ENCODE measurements at regions not wholly inside any gene's neighbourhood (a gene's known extent, or its start where the extent isn't known, plus 50 kb on each side); places are given as distances from the start of the nearest gene placed in this dataset.

GRCh38 chr15:94080416-94080815 is 150.9 kb upstream of the MCTP2 start:
- Histone ChIP-seq H3K27me3 (no peaks in the 10 kb centered on the region), H3K4me3 (peak overlapping the region in 1 of 3 donors; percentile 11), H3K4me1 (no peaks in the 10 kb centered on the region), H3K36me3 (no peaks in the 10 kb centered on the region), H3K9me3 (no peaks in the 10 kb centered on the region), H3K27ac (no peak overlapping the region)
- TF ChIP-seq POLR2A (IDR thresholded peaks at IDR 0.05) (no peak), POLR2AphosphoS5 (IDR thresholded peaks at IDR 0.05) (no peak), CTCF (IDR thresholded peaks at IDR 0.05) (no peak)
- no peak for DNase-seq (ENCODE audit: low spot score in 2 of 2)
- intact Hi-C loops (cut with DNase I; ENCODE audit: low total_unique reads) = no loop called here

DNA sequence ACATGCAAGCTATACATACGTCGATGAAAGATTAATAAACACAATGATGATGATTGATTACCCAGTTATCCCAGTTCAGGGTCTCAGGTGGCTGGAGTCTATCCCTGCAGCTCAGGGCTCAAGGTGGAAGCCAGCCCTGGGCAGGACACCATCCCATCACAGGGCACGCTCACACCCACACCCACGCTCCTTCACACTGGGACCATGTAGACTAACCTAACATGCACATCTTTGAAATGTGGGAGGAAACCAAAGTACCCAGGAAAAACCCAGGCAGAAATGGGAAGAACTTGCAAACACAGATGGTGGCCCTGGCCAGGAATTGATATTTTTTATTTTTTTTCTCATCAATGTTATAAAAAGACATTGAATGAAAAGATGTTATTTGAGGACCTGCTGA is 151.4 kb upstream of the MCTP2 start:
- DNase-seq (ENCODE audit: low spot score in 2 of 2) = no peak
- no peaks in the 10 kb centered on the region for H3K4me1 ChIP-seq
- no peaks in the 10 kb centered on the region for H3K36me3 ChIP-seq
- no peaks in the 10 kb centered on the region for H3K9me3 ChIP-seq
- H3K4me3 ChIP-seq = no peak overlapping the region
- H3K27ac ChIP-seq = no peak overlapping the region
- no peak for TF ChIP-seq POLR2AphosphoS5 (IDR thresholded peaks at IDR 0.05)
- no peak for TF ChIP-seq POLR2A (IDR thresholded peaks at IDR 0.05)
- TF ChIP-seq CTCF (IDR thresholded peaks at IDR 0.05) = no peak
- intact Hi-C loops (cut with DNase I; ENCODE audit: low total_unique reads) = no loop called here
- H3K27me3 ChIP-seq = no peaks in the 10 kb centered on the region

DNA sequence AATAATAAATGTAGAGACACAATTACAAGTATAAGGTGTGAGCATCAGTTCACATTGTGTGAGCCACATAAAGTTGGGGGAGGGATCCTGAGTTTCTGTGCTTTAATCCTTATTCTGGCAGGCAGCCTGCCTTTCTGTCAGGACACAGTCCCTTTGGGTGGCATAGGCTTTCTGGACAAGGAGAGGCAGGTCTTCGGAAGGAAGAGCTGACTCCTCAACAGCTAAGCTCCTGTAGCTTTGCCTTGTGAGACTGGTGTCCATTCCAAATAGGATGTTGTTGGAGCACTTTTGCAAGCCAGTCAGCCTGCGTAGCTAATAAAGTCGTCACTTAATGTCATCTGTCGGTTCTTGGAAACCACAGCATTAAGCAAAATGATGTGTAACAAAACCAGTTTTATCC is 151.9 kb upstream of the MCTP2 start:
- H3K27ac ChIP-seq = no peak overlapping the region
- no peak for DNase-seq (ENCODE audit: low spot score in 2 of 2)
- H3K4me3 ChIP-seq = no peak overlapping the region
- TF ChIP-seq POLR2AphosphoS5 (IDR thresholded peaks at IDR 0.05) = no peak
- no peak for TF ChIP-seq POLR2A (IDR thresholded peaks at IDR 0.05)
- TF ChIP-seq CTCF (IDR thresholded peaks at IDR 0.05) = no peak
- H3K27me3 ChIP-seq = no peaks in the 10 kb centered on the region
- no peaks in the 10 kb centered on the region for H3K36me3 ChIP-seq
- intact Hi-C loops (cut with DNase I; ENCODE audit: low total_unique reads) = no loop called here
- no peaks in the 10 kb centered on the region for H3K4me1 ChIP-seq
- H3K9me3 ChIP-seq = no peaks in the 10 kb centered on the region

DNA sequence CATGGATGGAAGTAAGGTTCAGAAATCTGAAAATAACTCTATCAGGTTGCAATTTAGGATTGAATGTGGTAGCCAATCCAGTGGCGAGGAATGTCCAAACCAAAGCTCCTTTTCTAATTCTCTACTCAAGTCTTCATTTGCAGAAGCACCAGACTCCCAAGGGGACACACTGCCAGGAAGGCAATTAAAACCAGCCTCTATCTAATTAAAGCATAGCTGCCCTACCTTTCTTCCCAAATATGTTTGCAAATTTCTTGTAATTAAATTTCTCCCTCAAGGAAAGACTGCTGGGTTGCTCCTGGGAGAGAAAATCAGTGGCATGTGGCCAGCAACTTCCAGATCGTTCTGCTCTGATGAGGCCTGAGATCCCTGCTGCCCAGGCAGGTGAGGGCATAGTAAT is 153.4 kb upstream of the MCTP2 start:
- H3K4me3 ChIP-seq = no peak overlapping the region
- no peak overlapping the region for H3K27ac ChIP-seq
- H3K27me3 ChIP-seq = no peaks in the 10 kb centered on the region
- TF ChIP-seq POLR2A (IDR thresholded peaks at IDR 0.05) = no peak
- no peak for TF ChIP-seq POLR2AphosphoS5 (IDR thresholded peaks at IDR 0.05)
- TF ChIP-seq CTCF (IDR thresholded peaks at IDR 0.05) = no peak
- no peaks in the 10 kb centered on the region for H3K4me1 ChIP-seq
- intact Hi-C loops (cut with DNase I; ENCODE audit: low total_unique reads) = no loop called here
- no peaks in the 10 kb centered on the region for H3K36me3 ChIP-seq
- H3K9me3 ChIP-seq = no peaks in the 10 kb centered on the region
- no peak for DNase-seq (ENCODE audit: low spot score in 2 of 2)

- Histone ChIP-seq H3K27ac (peak overlapping the region in 1 of 2 donors; percentile 63), H3K9me3 (no peaks in the 10 kb centered on the region), H3K27me3 (no peaks in the 10 kb centered on the region), H3K36me3 (no peaks in the 10 kb centered on the region), H3K4me3 (no peak overlapping the region), H3K4me1 (no peaks in the 10 kb centered on the region)
- intact Hi-C loops (cut with DNase I; ENCODE audit: low total_unique reads) = no loop called here
- TF ChIP-seq POLR2AphosphoS5 (IDR thresholded peaks at IDR 0.05) (peak in 2 of 3 donors; percentile 41 to 63), POLR2A (IDR thresholded peaks at IDR 0.05) (no peak)
- peak in 1 of 2 donors; percentile 19 for DNase-seq (ENCODE audit: low spot score in 2 of 2)
These were observed 156.0 kb upstream of the MCTP2 start for GRCh38 chr15:94075349-94075748.
